GM18517 (cell line): ENCODE measurements at regions not wholly inside any gene's neighbourhood (a gene's known extent, or its start where the extent isn't known, plus 50 kb on each side); places are given as distances from the start of the nearest gene placed in this dataset.

Experiments used
- ATAC-seq: cut with Tn5 transposase; IDR thresholded peaks from one replicate; pipeline ENCODE4 v1.9.1; 2021; ENCODE audit warnings: mild to moderate bottlenecking, moderate library complexity; ENCODE audit not compliant: unreplicated experiment

DNA sequence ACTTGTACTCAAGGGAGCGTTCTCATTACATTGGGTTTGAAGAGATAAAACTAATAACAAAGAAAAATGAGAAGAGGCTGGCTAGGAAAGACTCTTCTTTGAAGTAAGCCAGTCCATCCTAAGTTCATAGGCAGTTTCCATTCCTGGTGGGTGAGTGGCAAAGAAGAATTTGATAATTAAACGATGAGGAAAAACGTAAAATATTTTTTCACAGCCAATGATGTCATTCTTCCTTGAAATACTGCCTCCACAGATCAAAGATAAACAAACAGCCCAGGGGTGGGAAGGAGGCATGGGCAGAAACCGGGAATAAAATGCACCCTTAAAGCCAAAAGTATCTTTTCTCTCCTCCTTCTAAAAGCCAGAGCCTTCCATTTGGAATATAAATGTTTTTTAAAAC is 346.6 kb downstream of the PMP22 start:
- no peak for ATAC-seq

DNA sequence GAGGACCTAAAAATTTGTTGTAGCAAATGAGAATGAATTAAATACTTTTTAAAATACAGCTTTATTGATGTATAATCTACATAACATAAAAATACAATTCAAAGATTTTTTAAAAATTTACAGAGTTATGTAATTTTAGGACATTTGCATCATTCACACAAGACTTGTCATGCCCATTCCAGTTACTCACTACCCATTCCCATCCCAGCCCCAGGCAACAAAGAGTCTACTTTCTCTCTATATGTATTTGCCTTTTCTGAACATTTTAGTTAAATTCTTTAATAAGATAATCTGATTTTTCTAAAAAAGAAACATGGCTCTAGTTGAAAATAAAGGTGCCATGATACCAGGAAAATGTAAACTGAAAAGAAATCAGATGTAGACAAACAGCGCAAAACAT is 354.2 kb downstream of the PMP22 start:
- ATAC-seq = no peak

DNA sequence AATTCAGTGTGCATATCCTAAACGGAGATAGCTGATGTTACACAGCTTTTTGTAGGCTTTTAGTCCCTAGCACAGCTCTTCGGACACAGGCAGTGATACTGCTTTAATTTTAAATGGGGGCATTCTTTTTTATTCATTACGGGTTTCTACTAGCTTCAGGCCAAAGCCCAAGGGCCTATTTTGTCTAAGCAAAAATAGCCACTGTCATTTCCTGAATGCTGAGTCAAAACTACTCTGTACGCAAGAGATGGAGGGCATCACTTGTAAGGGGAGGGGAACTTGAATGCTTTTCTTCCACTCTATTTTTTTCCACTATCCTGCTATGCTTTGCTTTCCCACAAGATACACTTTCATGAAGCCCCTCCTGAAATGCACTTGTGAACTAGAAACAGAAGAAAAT is 360.7 kb downstream of the PMP22 start:
- no peak for ATAC-seq

- no peak for ATAC-seq
Observed at GRCh38 chr17:14903854-14904253, 361.3 kb downstream of the PMP22 start.

DNA sequence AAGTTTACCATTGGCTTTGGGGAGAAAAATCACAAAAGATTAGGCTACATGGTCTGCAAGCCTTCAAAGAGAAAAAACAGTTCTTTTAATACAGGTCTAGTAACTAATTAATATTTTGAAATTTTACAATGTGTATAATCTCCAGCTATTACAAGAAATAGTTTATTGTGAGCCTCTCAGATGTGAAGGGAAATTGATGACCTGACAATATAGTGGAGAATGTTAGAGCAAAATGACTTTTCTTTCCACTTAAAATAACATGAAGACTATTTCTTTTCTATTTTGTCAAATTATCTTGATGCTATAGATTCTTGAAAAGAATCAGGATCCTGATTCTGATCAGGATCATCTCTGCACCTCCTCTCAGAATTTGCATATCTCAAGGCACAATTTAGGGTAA is 362.3 kb downstream of the PMP22 start:
- no peak for ATAC-seq

DNA sequence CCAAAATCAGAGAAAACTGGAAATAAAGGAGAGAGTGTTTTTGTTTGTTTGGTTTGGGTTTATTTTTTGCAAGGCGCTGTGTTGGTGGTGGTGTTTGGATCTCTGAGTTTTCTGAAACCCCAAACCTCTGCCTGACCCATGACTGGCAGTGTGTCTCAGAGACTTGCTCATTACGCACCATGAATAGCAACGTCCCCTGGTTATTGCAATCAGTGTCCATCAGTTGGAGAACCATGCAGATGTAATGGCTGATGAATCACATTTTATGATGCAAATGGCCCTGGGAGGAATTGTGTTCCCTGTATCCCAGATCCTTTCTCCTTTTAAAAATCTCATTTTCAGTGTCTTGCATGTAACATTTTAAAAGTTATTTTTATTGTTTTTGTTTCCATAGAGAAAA is 362.8 kb downstream of the PMP22 start:
- no peak for ATAC-seq

GRCh38 chr17:14901376-14901775 is 363.8 kb downstream of the PMP22 start:
- ATAC-seq = no peak

GRCh38 chr17:14886200-14886739 is 378.9 kb downstream of the PMP22 start:
- no peak for ATAC-seq

GRCh38 chr17:14882131-14882530 is 383.0 kb downstream of the PMP22 start:
- ATAC-seq = no peak

- no peak for ATAC-seq
Observed at GRCh38 chr17:14875557-14876412, 389.3 kb downstream of the PMP22 start.

DNA sequence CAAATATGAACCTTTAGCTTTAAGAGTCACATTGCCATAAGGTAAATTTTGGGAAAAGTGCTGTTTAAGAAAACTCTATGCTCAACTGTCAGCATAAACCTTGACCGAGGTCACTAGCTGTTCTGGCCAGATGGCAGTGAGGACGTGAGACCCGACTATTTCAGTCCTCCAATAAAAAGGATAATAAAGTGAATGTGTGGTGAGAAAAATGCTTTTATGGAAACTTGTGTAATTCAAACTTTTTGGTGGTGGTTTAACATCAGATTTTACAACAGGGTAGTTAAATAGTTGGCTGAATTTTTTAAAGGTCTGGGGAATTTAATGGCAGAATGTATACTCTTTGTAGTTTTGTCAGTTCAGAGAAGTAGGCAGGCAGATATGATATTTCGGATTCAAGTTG is 391.1 kb downstream of the PMP22 start:
- no peak for ATAC-seq

- no peak for ATAC-seq
Observed at GRCh38 chr17:14873540-14873939, 391.6 kb downstream of the PMP22 start.

DNA sequence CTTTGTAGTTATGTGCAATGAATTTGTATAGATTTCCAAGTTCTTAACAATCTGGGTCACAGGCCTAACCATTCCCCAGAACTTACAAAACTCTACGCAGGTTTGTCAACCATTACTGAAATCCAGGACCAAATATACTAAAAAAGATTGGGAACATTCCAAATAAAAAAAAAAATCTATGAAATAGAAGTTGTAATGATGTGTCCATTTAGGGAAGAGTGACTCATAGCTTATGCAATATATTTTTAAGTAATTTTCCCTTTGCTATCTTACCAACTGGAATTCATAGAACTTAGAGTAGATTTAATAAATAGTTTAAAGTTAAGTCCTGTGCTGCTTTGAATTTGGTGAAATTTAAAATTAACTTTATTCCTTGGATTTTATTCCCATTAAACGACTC is 393.2 kb downstream of the PMP22 start:
- ATAC-seq = no peak

GRCh38 chr17:14866266-14866665 is 398.9 kb downstream of the PMP22 start:
- no peak for ATAC-seq

GRCh38 chr17:14864127-14864526 is 401.0 kb downstream of the PMP22 start:
- ATAC-seq = no peak

DNA sequence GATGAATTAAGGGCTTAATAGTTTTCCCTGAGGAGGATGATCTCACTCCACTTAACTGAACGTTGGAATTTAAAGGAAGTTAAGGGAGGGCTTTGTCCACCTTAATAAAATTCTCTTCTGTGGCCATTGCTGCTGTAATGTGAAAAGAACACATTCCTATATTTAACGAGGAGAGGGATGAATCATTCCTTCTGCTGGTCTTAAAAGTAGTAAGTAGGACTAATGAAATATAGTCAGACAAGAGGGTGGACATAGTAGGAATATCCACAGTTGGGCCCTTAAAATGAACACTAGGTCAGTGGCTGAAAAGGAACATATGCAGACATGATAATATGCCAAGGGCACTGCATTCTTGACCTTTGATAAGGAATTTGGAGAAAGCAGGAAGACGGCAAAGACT is 405.6 kb downstream of the PMP22 start:
- no peak for ATAC-seq

DNA sequence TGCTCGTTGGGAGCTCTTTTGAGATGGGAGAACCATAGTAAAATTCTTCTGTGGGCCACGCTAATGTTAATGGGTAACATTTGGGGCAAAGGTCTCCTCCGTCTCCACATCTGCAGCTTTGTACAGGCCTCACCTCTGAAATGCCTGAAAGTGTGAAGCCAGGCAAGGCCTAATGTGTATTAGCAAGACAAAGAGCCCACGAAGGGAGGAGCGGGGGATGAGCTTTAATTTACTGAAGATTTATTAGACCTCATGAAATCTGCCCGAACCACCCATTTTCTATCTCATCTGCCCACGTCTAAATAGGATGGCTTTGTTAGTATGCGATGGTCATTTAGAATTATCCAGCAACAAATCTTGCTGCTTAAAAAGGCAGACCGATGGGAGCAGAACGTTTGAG is 408.9 kb downstream of the PMP22 start:
- ATAC-seq = no peak

GRCh38 chr17:14854691-14855090 is 410.4 kb downstream of the PMP22 start:
- ATAC-seq = no peak

DNA sequence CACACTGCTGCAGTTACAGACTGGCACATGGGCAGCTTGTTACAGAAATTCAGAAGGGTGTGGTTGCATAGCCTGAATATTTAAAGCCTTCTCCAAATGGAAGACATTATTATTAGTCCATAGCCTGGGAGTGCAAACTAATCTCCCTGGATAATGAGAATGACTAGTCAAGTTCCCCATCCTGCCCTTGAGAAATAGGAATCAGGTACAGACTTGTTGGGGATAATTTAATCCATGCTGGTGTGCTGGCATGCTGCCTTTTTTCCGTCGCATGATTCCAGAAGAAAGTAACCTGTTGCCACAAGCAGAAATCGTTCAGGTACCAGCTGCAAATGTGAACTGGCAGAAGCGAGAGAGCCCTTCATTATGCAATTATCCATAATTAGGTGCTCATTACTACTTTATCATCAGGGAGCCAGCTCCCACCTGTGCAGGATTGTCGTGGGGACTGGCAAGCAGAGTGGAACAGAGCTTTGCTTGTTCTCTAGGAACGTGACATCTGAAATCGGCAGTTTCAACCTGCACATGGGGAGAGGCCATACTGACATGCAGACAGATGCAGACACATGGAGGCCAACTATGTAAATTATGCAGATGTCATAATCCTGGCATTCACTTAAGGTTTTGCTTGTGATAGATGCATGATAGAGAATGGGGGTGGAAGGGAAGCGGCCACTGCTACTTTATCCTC is 419.4 kb downstream of the PMP22 start:
- ATAC-seq = no peak

GRCh38 chr17:14843086-14843795 is 421.9 kb downstream of the PMP22 start:
- ATAC-seq = no peak

GRCh38 chr17:14840616-14841231 is 424.4 kb downstream of the PMP22 start:
- ATAC-seq = no peak
